ENCODE measurements at regions not wholly inside any gene's neighbourhood (a gene's known extent, or its start where the extent isn't known, plus 50 kb on each side); places are given as distances from the start of the nearest gene placed in this dataset.
"Not testable (repeated sequence)": the region's sequence is repeated elsewhere in the genome, so short reads cannot be mapped to it uniquely, and the experiment has no call there.

GRCh38 chr15:20289538-20290103 lies 252.0 kb downstream of the GOLGA6L6 start:
- not testable (repeated sequence) for DNase-seq (ENCODE audit: low spot score)

- DNase-seq (ENCODE audit: low spot score): not testable (repeated sequence)
These were observed 252.6 kb downstream of the GOLGA6L6 start for GRCh38 chr15:20288800-20289537.

DNA sequence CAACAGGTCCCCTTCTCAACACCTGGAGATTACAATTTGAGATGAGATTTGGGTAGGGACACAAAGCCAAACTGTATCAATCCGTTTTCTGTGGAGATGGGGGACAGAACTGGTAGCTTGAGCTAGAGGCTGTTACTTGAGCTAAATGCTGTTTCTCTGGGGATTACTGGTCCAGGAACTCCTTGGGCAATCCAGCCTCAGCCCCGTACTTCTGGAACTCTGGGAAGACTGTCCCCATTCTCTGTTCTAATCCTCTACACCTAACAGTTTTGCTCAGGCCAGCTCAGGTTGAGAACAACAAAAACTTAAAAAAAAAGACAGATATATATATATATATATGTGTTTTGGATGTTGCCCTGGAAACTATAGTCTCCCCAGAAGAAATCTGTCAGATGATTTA lies 255.0 kb downstream of the GOLGA6L6 start:
- DNase-seq (ENCODE audit: low spot score): not testable (repeated sequence)

DNA sequence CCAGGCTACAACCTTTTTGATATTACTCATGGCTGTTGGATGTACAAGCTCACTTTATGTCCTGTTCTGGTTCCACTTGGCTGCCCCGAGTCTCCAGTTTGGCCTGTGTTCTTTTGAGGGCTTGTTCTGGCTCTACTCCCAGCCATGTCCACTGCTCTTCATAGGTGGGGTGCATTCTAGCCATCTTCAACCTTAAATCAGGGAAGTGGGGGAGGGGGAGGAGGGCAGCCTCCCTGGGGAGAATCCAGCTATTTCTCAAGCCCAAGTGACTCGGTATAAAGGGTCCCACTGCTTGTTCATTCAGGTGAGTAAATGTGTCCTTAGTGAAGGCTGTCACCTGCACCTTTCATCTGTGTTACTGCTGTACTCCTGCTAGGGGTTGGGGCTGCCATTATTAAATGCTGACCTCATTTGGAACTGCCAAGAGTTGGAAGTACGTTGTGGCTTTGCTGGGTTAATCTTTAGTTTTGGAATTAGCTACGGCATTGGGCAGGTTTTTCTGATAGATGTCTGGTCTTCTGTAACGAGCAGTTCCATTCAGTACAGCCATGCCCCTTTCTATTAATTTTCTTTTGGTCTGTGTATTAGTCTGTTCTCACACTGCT lies 255.8 kb downstream of the GOLGA6L6 start:
- DNase-seq (ENCODE audit: low spot score): not testable (repeated sequence)

- not testable (repeated sequence) for DNase-seq (ENCODE audit: low spot score)
These were observed 256.6 kb downstream of the GOLGA6L6 start for GRCh38 chr15:20284891-20285535.

DNA sequence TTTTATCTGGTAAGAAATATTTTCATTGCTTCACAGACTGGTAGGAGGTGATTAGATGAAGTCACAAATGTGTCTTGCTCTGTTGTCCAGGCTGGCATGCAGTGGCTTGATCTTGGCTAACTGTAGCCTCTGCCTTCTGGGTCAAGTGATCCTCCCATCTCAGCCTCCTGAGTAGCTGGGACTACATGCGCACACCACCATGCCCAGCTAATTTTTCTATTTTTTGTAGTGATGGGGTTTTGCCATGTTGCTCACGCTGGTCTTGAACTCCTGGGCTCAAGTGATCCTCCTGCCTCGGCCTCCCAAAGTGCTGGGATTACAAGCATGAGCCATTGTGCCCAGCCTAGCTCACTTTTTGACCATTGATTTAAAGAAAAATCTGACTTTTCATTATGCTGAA lies 257.9 kb downstream of the GOLGA6L6 start:
- DNase-seq (ENCODE audit: low spot score): not testable (repeated sequence)

GRCh38 chr15:20282491-20282943 lies 259.1 kb downstream of the GOLGA6L6 start:
- not testable (repeated sequence) for DNase-seq (ENCODE audit: low spot score)

DNA sequence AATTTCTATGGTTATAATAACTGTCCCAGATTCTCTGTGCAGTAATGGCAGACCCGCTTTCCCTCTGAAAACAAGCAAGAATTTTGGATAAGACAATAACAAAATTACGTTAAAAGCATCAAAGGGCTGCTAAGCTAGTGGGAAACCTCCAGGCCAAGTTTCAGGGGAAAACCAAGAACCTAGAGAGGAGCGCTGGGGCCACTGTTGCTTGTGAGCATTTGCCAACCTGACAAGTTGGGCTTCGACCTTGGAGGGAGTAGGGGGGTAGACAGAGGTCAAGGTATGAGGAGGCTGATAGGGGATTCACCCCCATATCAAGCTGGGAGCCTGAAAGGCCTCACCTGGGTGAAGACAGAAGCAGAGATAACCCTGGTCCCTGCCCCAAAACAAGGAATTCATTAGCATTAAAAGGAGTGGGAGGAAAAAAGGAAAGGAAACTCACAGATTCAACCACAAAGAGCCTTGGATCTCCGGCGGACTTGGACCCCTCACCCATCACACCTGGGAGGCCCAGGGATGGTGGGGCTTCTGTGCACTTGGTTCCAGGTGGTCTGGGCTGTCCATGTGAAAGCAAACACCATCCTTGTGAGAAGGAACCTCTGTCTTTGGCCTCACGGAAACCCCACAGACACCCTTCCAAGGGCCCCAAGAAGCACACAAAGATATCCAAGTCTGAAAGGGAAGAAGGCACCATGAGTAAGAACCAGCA lies 259.9 kb downstream of the GOLGA6L6 start:
- DNase-seq (ENCODE audit: low spot score): not testable (repeated sequence)

DNA sequence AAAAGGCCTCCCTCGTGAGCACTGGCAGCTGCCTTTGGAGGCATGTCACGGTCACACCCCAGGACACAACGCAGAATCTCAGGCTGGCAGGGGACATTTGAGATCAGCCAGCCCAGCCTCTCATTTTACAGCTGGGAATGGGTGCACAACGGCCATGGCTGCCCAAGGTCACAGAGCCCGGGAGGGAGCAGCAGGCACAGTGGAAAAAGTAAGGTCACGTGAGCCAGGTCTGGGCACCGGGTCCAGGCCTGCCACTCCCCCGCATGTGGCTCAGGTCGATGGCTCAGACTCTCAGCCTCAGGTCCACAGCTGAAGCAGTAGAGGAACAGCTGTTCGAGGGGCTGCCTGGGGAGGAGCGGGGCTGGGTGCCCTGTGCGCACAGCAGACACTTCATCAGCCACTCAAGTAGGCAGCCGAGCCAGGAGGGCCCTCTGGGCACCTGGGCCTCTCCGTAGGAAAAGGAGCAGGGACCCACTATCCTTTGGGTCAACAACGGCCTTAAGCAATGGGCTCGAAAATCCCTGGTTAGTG lies 260.6 kb downstream of the GOLGA6L6 start:
- DNase-seq (ENCODE audit: low spot score): no peak

DNA sequence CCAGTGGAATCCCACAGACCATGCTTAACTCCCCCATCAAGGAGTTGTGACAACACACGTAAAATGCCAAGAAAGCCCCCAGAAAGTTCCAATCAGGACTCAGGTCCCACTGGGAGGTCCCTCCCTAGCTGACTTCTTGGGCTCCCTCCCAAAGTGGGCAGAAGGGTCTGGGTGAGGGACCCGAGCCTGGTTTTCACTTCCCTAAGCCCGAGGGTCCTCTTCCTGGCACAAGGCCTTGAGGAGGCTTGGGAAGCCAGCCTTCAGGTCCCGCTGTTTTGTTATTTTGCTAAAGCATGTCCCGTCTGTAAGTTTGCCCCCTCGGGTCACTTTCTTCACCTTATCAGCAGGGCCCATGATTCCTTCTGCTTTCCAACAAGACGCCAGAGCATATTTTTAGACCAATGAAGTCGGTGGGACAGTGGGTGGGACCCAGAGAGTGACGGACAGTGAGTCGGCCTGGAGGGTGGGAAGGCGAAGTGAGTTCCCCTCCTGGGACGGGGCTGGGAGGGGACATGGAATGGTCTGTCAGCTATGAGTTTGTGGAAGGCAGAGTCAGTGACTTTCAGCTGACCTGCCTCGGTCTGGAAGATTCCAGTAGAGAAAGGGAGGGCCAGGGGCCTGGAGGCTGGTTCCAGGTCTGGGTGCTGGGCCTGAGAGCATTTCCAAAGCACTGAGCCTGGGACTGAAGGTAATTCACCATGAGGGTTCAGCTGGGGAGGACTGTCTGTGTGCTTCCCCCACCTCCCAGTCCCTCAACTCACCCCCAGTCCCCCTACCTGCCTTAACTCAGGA lies 261.3 kb downstream of the GOLGA6L6 start:
- DNase-seq (ENCODE audit: low spot score): not testable (repeated sequence)

GRCh38 chr15:20279056-20279455 lies 262.5 kb downstream of the GOLGA6L6 start:
- DNase-seq (ENCODE audit: low spot score): not testable (repeated sequence)

- DNase-seq (ENCODE audit: low spot score): not testable (repeated sequence)
These were observed 263.2 kb downstream of the GOLGA6L6 start for GRCh38 chr15:20278376-20278775.

GRCh38 chr15:20277451-20277850 lies 264.1 kb downstream of the GOLGA6L6 start:
- not testable (repeated sequence) for DNase-seq (ENCODE audit: low spot score)

- not testable (repeated sequence) for DNase-seq (ENCODE audit: low spot score)
These were observed 265.1 kb downstream of the GOLGA6L6 start for GRCh38 chr15:20276312-20277114.

GRCh38 chr15:20275373-20275967 lies 266.1 kb downstream of the GOLGA6L6 start:
- DNase-seq (ENCODE audit: low spot score): not testable (repeated sequence)

GRCh38 chr15:20272422-20273184 lies 269.0 kb downstream of the GOLGA6L6 start:
- no peak for DNase-seq (ENCODE audit: low spot score)

DNA sequence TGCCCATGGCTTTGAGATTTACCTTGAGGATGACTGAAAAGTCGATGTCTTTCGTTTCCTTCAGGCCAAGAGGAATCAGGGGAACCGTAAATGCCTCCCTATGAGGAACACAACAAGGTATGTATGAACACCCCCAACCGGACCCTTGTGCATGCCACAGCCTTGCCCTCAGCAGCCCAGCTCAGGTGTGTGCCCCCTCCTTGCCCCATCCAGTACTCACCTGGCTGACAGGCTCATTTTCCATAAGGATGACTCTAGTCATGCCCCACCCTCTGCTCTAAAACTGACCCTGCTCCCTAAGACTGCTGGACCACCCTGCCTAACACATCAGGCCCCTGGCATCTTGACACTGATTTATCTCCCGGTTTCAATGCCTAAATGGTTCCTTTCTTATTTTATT lies 270.0 kb downstream of the GOLGA6L6 start:
- DNase-seq (ENCODE audit: low spot score): no peak

DNA sequence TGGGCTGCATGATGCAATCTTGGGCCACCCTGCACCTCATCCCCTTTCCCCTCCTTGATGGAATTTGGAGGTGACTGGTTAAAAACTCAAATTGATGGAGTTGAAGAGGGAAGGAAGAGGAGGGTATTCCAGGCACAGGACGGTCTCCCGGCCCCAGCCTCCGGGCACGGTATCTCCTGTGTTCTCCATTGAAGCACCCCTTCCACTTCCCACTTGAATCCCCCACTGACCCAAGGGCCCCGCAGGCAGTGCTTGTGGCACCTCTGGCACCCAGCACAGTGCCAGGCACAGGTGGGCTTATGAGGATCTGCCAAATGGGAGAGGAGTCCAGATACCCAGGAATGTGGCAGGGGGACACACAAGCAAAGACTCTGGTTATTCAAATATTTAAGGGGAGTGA lies 271.6 kb downstream of the GOLGA6L6 start:
- not testable (repeated sequence) for DNase-seq (ENCODE audit: low spot score)

DNA sequence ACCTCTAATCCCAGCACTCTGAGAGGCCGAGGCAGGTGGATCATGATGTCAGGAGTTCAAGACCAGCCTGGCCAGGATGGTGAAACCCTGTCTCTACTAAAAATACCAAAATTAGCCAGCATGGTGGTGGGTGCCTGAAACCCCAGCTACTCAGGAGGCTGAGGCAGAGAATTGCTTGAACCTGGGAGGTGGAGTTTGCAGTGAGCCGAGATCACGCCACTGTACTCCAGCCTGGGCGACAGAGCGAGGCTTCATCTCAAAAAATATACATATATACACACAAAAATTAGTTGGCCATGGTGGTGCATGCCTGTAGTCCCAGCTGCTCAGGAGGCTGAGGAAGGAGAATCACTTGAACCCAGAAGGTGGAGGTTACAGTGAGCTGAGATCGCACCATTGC lies 273.6 kb downstream of the GOLGA6L6 start:
- not testable (repeated sequence) for DNase-seq (ENCODE audit: low spot score)
